ENCODE measurements at regions not wholly inside any gene's neighbourhood (a gene's known extent, or its start where the extent isn't known, plus 50 kb on each side); places are given as distances from the start of the nearest gene placed in this dataset.

GRCh38 chr16:54696970-54697369, 233.7 kb upstream of the IRX5 start:
- H3K4me3 Mint-ChIP-seq = no peak overlapping the region

GRCh38 chr16:54696522-54696921, 234.1 kb upstream of the IRX5 start:
- Mint-ChIP-seq H3K27ac (no peak overlapping the region), H3K27me3 (ENCODE audit: low read depth) (peaks cover 13% of the 10 kb centered on the region), H3K9me3 (peaks cover 3% of the 10 kb centered on the region), H3K4me3 (no peak overlapping the region), H3K4me1 (no peaks in the 10 kb centered on the region), H3K36me3 (ENCODE audit: low read depth) (no peaks in the 10 kb centered on the region)
- TF ChIP-seq CTCF (IDR thresholded peaks at IDR 0.05; ENCODE audit: unreplicated experiment in 3 of 3) = no peak

More at GRCh38 chr16:54696970-54697369, 233.7 kb upstream of the IRX5 start:
- no peak overlapping the region for H3K27ac Mint-ChIP-seq
- H3K9me3 Mint-ChIP-seq = peaks cover 3% of the 10 kb centered on the region
- peaks cover 13% of the 10 kb centered on the region for H3K27me3 Mint-ChIP-seq (ENCODE audit: low read depth)
- TF ChIP-seq CTCF (IDR thresholded peaks at IDR 0.05; ENCODE audit: unreplicated experiment in 3 of 3) = no peak
- no peaks in the 10 kb centered on the region for H3K36me3 Mint-ChIP-seq (ENCODE audit: low read depth)
- no peaks in the 10 kb centered on the region for H3K4me1 Mint-ChIP-seq

- Mint-ChIP-seq H3K36me3 (ENCODE audit: low read depth) (no peaks in the 10 kb centered on the region), H3K4me1 (no peaks in the 10 kb centered on the region), H3K4me3 (no peak overlapping the region), H3K27ac (no peak overlapping the region), H3K27me3 (ENCODE audit: low read depth) (peaks cover 13% of the 10 kb centered on the region), H3K9me3 (no peaks in the 10 kb centered on the region)
- TF ChIP-seq CTCF (IDR thresholded peaks at IDR 0.05; ENCODE audit: unreplicated experiment in 3 of 3) = no peak
These were observed 236.0 kb upstream of the IRX5 start for GRCh38 chr16:54694651-54695050.

GRCh38 chr16:54693864-54694263, 236.8 kb upstream of the IRX5 start:
- TF ChIP-seq CTCF (IDR thresholded peaks at IDR 0.05; ENCODE audit: unreplicated experiment in 3 of 3) = no peak
- Mint-ChIP-seq H3K9me3 (no peaks in the 10 kb centered on the region), H3K27ac (no peak overlapping the region), H3K36me3 (ENCODE audit: low read depth) (no peaks in the 10 kb centered on the region), H3K4me1 (no peaks in the 10 kb centered on the region), H3K27me3 (ENCODE audit: low read depth) (peaks cover 13% of the 10 kb centered on the region), H3K4me3 (no peak overlapping the region)

- Mint-ChIP-seq H3K4me1 (no peaks in the 10 kb centered on the region), H3K9me3 (no peaks in the 10 kb centered on the region), H3K27me3 (ENCODE audit: low read depth) (peaks cover 13% of the 10 kb centered on the region), H3K36me3 (ENCODE audit: low read depth) (no peaks in the 10 kb centered on the region), H3K27ac (no peak overlapping the region), H3K4me3 (no peak overlapping the region)
- TF ChIP-seq CTCF (IDR thresholded peaks at IDR 0.05; ENCODE audit: unreplicated experiment in 3 of 3) = no peak
These were observed 240.0 kb upstream of the IRX5 start for GRCh38 chr16:54690710-54691109.

GRCh38 chr16:54690306-54690705, 240.4 kb upstream of the IRX5 start:
- Mint-ChIP-seq H3K9me3 (no peaks in the 10 kb centered on the region), H3K27me3 (ENCODE audit: low read depth) (peaks cover 13% of the 10 kb centered on the region), H3K4me1 (no peaks in the 10 kb centered on the region), H3K36me3 (ENCODE audit: low read depth) (no peaks in the 10 kb centered on the region), H3K27ac (no peak overlapping the region), H3K4me3 (no peak overlapping the region)
- TF ChIP-seq CTCF (IDR thresholded peaks at IDR 0.05; ENCODE audit: unreplicated experiment in 3 of 3) = no peak
